ENCODE measurements at regions not wholly inside any gene's neighbourhood (a gene's known extent, or its start where the extent isn't known, plus 50 kb on each side); places are given as distances from the start of the nearest gene placed in this dataset.

- TF ChIP-seq CTCF (IDR thresholded peaks at IDR 0.05) = no peak
- no peak for TF ChIP-seq POLR2A (IDR thresholded peaks at IDR 0.05)
These were observed 660.4 kb upstream of the TMEM132C start for GRCh38 chr12:127606476-127607015.
